ENCODE measurements at regions not wholly inside any gene's neighbourhood (a gene's known extent, or its start where the extent isn't known, plus 50 kb on each side); places are given as distances from the start of the nearest gene placed in this dataset.

GRCh38 chr2:2909086-2910035 lies 468.3 kb downstream of the EIPR1 start:
- dilution Hi-C loops (cut with HindIII; ENCODE audit: low sequenced_read_pairs, unreplicated experiment) (no loop called here), intact Hi-C loops (cut with micrococcal nuclease) (no loop called here), in situ Hi-C loops (cut with MboI; ENCODE audit: low sequenced_read_pairs) (no loop called here)
- H3K9me3 ChIP-seq (ENCODE audit: control insufficient read depth, insufficient read depth, low read length): peaks cover 38% of the 10 kb centered on the region
- H3K27me3 ChIP-seq (ENCODE audit: control insufficient read depth, insufficient read depth, low read length): no peaks in the 10 kb centered on the region
- no peak for ATAC-seq (ENCODE audit: low read depth)
- H3K9me1 ChIP-seq (ENCODE audit: insufficient read depth, low read length): no peaks in the 10 kb centered on the region
- no peak overlapping the region for H2AK5ac ChIP-seq (ENCODE audit: low read depth, low read length)
- H3K14ac ChIP-seq (replicated peaks; ENCODE audit: low read depth, low read length): no peak overlapping the region
- H3K4me3 ChIP-seq (ENCODE audit: insufficient read depth, low read depth, low read length): no peak overlapping the region
- POLR2A ChIA-PET (ENCODE audit: unreplicated experiment): no interaction called here
- no peak overlapping the region for H4K8ac ChIP-seq (ENCODE audit: low read depth in 2 of 2, low read length in 2 of 2)
- no peak overlapping the region for H2BK20ac ChIP-seq (ENCODE audit: low read depth, low read length)
- H3K4me2 ChIP-seq (ENCODE audit: low read depth, low read length): no peak overlapping the region
- TF ChIP-seq, protein P1, sequence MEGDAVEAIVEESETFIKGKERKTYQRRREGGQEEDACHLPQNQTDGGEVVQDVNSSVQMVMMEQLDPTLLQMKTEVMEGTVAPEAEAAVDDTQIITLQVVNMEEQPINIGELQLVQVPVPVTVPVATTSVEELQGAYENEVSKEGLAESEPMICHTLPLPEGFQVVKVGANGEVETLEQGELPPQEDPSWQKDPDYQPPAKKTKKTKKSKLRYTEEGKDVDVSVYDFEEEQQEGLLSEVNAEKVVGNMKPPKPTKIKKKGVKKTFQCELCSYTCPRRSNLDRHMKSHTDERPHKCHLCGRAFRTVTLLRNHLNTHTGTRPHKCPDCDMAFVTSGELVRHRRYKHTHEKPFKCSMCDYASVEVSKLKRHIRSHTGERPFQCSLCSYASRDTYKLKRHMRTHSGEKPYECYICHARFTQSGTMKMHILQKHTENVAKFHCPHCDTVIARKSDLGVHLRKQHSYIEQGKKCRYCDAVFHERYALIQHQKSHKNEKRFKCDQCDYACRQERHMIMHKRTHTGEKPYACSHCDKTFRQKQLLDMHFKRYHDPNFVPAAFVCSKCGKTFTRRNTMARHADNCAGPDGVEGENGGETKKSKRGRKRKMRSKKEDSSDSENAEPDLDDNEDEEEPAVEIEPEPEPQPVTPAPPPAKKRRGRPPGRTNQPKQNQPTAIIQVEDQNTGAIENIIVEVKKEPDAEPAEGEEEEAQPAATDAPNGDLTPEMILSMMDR (conservative IDR thresholded peaks at IDR 0.05; ENCODE audit: low read depth, low read length): no peak
- TF ChIP-seq CHD1 (IDR thresholded peaks at IDR 0.05; ENCODE audit: low read depth, low read length) (no peak), MXI1 (IDR thresholded peaks at IDR 0.05; ENCODE audit: borderline replicate concordance, low read depth, low read length) (no peak), CEBPB (IDR thresholded peaks at IDR 0.05; ENCODE audit: low read depth, low read length) (no peak), FOS (IDR thresholded peaks at IDR 0.05; ENCODE audit: low read depth, low read length) (no peak), RAD21 (IDR thresholded peaks at IDR 0.05; ENCODE audit: low read length) (no peak), USF2 (IDR thresholded peaks at IDR 0.05; ENCODE audit: low read depth, low read length) (no peak)
- WGBS, 2 experiments (ENCODE audit: extremely low coverage in 2 of 2, insufficient read length in 1 of 2): 38% methylated on average over 7 of the region's 23 CpGs; no CpG with 5 or more reads in 1 of the 2 experiments
- H3K56ac ChIP-seq (ENCODE audit: extremely low read depth, insufficient read depth, low read length): no peak overlapping the region
- H2AK9ac ChIP-seq (replicated peaks; ENCODE audit: low read depth, low read length, poor library complexity): no peak overlapping the region
- DNase-seq: no peak
- H4K91ac ChIP-seq (ENCODE audit: insufficient read depth, low read depth, low read length): no peak overlapping the region
- no peak overlapping the region for H3K23ac ChIP-seq (ENCODE audit: low read depth, low read length)
- no peak overlapping the region for H3K18ac ChIP-seq (ENCODE audit: low read depth, low read length)
- H2AFZ ChIP-seq (replicated peaks; ENCODE audit: low read length, poor library complexity): no peak overlapping the region
- no peaks in the 10 kb centered on the region for H3K4me1 ChIP-seq (ENCODE audit: control insufficient read depth, insufficient read depth, low read length)
- H2BK5ac ChIP-seq (ENCODE audit: low read depth, low read length, poor library complexity, severe bottlenecking): no peak overlapping the region
- no peak overlapping the region for H3K4ac ChIP-seq (ENCODE audit: low read depth, low read length)
- H4K20me1 ChIP-seq (ENCODE audit: insufficient read depth, low read length): no peaks in the 10 kb centered on the region
- H3K79me1 ChIP-seq (ENCODE audit: low read depth in 1 of 2, low read length in 2 of 2): no peaks in the 10 kb centered on the region
- H3K36me3 ChIP-seq (ENCODE audit: control insufficient read depth, insufficient read depth, low read length): no peaks in the 10 kb centered on the region
- no peak overlapping the region for H3K27ac ChIP-seq (ENCODE audit: insufficient read depth, low read length)
- CTCF ChIA-PET: no interaction called here
- H2BK15ac ChIP-seq (ENCODE audit: low read depth, low read length): no peak overlapping the region
- no peak overlapping the region for H2BK120ac ChIP-seq (ENCODE audit: low read depth, low read length)
- H3K9ac ChIP-seq (ENCODE audit: low read depth, low read length): no peak overlapping the region
- BruUV-seq (replicated peaks): no TSS peak
- H4K5ac ChIP-seq (ENCODE audit: low read depth, low read length): no peak overlapping the region
